ENCODE measurements at regions not wholly inside any gene's neighbourhood (a gene's known extent, or its start where the extent isn't known, plus 50 kb on each side); places are given as distances from the start of the nearest gene placed in this dataset.

GRCh38 chr6:23584134-23584763 is 541.8 kb upstream of the NRSN1 start:
- DNase-seq (ENCODE audit: low read depth) = no peak

DNA sequence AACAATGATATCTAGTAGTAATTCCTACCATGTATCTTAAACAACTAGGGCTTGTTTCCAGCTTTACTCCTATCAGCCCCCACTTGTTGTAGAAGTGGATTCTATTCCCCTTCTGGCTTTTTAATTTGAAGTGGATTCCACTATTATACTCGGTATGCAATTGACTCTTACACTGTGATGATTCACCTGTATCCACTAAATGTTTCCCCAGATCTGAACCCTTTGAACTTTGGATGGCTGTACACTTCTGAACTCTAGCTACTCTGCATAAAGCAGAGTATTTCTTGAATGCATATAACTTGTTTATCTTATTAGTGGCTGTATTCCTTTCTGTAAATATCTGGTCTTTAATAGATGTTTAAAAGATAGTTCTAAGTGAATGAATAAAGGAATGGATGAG is 538.4 kb upstream of the NRSN1 start:
- DNase-seq (ENCODE audit: low read depth) = no peak

GRCh38 chr6:23589811-23590210 is 536.2 kb upstream of the NRSN1 start:
- peak; percentile 3 for DNase-seq (ENCODE audit: low read depth)

DNA sequence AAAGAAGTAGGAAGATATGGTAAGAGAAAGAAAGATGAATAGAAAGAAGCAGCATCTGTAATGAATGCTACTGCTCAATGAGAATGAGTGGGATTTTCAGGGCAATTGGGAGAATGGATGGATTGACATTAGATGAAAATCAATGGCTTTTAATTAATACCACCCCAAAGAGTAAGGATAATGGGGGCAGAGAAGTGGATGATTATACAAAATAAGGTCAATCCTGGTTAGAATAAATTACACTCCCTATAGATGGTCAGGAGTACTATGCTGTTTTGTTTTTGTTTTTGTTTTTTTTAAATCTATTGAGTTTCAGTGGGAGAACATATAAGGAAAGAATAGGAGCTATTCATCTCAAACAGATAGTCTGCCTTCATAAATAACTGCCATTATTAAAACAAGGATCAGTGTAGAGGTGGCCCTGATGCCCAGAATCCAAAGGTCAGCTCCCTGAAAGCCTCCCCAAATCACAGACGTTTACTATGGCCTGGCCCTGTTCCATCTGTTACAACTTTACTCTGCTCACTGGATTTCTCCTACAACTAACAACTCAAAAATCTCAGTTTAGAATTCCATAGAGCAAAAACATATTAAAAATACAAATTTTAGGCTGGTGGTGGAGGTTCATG is 535.4 kb upstream of the NRSN1 start:
- no peak for DNase-seq (ENCODE audit: low read depth)

DNA sequence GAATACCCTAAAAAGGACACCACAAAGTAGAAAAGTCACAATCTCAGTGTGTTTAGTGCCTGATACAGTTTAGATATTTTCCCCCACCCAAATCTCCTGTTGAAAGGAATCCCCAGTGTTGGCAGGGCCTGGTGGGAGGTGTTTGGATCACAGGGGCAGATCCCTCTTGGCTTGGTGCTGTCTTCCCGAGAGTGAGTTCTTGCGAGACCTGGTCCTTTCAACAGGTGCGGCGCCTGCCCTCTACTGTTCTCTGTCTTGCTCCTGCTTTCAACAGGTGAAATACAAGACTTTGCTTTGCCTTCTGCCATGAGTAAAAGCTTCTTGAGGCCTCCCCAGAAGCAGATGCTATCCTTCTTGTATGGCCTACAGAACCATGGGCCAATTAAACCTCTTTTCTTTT is 534.3 kb upstream of the NRSN1 start:
- DNase-seq (ENCODE audit: low read depth) = no peak

- no peak for DNase-seq (ENCODE audit: low read depth)
Observed at GRCh38 chr6:23600118-23600517, 525.9 kb upstream of the NRSN1 start.

DNA sequence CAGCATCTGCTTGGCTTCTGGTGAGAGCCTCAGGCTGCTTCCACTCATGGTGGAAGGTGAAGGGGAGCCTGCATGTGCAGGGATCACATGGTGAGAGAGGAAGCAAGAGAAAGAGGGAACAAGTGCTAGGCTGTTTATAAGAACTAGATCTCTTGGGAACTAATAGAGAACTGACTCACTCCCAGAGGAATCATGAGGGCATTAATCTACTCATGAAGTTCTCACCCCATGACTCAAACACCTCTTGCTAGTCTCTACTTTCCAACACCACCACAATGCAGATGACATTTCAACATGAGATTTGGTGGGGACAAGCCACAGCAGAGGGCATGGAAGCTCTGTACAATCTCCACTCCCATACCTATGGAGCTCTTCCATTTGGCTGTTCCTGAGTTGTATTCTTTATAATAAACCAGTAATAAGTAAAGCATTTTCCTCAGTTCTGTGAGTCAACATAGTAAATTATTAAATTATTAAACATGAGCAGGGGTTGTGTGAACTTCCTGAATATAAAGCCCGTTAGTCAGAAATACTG is 524.1 kb upstream of the NRSN1 start:
- DNase-seq (ENCODE audit: low read depth) = peak; percentile 11

- no peak for DNase-seq (ENCODE audit: low read depth)
Observed at GRCh38 chr6:23608931-23609435, 517.0 kb upstream of the NRSN1 start.

GRCh38 chr6:23611776-23612381 is 514.1 kb upstream of the NRSN1 start:
- no peak for DNase-seq (ENCODE audit: low read depth)

DNA sequence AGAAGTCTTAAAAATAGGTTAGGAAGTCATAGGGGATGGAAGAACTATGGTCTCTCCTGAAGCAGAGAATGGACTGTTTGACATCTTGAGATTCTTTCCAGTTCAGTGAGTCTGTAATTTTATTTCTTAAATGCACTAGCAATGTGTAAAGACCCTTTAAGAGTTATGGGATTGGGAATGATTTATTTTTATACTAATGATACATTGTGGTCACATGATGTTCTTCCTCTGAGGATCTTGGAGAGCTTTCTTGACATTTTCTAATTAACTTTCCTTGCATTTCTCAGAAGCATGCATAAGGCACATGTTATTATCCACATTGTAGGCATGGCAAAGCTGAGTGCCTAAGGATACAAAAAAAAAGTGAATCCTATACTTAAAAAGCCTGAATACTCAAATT is 507.6 kb upstream of the NRSN1 start:
- no peak for DNase-seq (ENCODE audit: low read depth)

DNA sequence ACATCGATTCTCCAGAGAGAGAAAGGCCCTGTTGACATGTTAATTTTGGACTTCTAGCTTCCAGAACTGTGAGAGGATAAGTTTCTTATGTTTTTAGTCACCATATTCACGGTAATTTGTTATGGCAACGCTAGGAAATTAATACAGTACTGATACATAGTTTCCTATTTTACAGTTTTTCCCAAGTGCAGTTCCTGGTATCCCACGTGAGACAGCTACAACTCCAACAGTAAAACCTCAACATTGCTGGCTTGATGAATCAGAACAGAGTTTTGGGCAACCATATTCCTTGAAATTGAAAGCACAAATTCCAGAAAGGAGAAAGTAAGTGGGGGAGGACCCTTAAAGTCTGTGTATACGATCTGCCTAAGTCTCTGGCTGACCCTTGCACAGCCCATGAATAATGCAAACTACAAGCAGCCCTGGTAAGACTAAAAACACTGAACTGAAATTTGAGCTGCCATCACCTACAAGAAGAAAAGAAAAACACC is 505.1 kb upstream of the NRSN1 start:
- peak; percentile 50 for DNase-seq (ENCODE audit: low read depth)

- no peak for DNase-seq (ENCODE audit: low read depth)
Observed at GRCh38 chr6:23630726-23631635, 495.0 kb upstream of the NRSN1 start.

DNA sequence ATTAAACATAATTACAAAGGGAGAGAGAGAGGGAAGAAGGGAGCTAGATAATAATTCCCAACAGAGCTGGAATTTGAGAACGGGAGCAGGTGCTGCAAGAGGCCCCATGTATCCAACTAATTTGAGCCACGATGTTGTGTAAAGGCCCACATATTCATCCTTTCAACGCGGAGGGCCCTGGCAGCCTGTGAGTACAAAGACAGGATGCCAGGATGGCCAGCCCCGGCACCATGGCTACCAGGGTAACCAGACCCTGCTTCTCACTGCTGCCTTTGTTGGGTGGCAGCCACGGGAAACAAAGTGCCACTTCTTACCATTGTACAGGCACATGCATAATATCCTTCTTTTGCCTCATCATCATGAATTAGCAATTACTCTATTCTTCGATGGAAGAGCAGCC is 492.0 kb upstream of the NRSN1 start:
- no peak for DNase-seq (ENCODE audit: low read depth)

DNA sequence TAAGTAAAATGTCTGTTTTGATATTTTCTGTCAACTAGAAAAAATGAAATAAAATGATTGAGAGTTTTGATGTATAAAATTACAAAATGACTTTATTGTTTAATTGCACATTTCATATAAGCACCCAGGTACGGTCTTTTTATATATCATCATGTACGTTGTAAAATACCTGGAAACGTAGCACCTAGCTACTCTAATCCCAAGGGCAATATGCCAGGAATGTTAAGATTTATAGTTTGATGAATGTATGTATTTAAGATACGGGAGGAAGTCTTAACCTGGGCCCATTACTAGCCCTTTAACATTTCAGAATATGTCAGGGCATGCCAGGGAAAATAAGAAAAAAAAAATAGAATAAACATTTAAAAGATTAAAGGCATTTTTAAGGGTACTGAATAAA is 490.9 kb upstream of the NRSN1 start:
- DNase-seq (ENCODE audit: low read depth) = no peak

- DNase-seq (ENCODE audit: low read depth) = peak; percentile 10
Observed at GRCh38 chr6:23637296-23637695, 488.7 kb upstream of the NRSN1 start.

- DNase-seq (ENCODE audit: low read depth) = no peak
Observed at GRCh38 chr6:23642849-23643248, 483.2 kb upstream of the NRSN1 start.

- DNase-seq (ENCODE audit: low read depth) = no peak
Observed at GRCh38 chr6:23647045-23647444, 479.0 kb upstream of the NRSN1 start.

DNA sequence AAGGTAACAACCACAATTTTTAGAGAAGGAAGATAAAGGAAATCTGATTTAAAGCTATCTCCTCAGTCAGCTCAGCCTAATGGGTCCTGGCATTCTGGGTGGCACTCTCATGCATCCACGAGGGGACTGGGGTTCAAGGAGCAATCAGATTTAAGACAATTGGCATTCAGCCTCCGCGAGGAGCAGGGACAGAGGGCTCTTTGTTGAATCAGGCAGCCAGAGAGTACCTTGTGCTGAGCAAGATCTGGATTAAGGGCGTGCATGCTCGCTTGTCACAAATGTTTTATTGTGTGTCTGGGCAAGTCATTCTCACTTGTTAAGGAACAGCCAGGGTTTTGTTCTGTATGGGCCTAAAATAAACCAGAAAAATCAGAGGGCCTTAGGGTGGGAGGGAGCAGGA is 475.3 kb upstream of the NRSN1 start:
- no peak for DNase-seq (ENCODE audit: low read depth)

GRCh38 chr6:23654745-23655144 is 471.3 kb upstream of the NRSN1 start:
- DNase-seq (ENCODE audit: low read depth) = no peak

DNA sequence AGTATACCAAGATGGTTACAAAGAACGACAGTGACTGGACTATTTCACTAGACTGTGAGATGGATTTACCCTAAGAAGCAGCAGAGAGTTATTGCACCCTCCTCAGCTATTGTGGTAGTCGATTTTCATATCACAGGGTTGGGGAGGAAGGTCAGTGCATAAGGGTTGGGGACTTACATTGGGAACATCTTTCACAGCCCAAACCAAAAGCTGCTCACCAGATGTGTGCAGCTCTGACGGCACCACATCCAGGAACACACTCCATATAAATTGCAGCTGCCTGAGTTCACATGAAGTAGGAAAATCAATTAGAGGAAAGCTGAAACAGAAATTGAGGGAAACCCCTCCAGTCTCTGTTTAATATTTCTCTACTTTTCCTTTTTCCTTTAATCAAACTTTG is 470.5 kb upstream of the NRSN1 start:
- DNase-seq (ENCODE audit: low read depth) = no peak

DNA sequence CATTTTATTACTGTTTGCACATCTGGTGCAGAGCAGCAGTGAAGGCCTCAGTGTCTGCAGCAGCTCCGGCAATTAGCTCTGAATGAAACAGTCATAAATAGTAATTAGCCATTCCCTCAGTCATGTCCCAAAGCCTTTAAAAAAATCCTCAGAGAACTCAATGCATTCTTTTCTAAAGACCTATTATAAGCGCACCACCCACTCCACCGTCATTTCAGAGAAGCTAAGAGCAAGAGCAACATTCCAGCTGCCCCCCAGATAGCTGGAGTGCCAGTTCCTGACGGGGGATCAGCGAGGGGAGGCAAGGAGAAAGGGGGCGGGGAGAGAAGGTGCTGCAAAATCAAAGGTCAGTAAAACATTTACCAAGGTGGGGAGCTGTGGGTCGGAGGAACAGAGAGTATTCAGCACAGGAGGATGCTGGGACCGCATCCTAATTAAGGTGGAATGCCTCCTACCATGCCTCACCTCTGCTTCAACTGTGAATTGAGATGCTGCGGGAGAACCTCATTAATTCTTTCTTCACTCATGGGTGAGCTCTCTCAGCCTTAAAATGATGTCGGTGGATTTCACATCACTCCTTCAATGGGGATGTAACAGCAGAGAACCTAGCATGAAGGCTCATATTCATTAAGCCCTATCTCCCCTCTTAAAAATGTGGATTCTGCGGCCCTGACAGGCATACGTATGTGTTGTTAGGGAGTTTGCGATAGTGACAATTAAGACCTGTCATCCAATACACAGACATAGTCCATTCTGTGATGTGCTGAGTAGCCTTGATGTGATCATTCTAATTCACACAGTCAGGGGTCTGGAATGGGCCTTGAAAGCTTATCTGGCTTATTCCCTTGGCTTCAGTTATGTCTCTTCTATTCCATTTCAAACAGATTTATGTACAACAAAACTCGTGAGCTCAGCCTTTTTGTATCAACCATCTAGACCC is 469.5 kb upstream of the NRSN1 start:
- DNase-seq (ENCODE audit: low read depth) = no peak
